Lower leg skin (tissue), 4 donors: ENCODE measurements at regions not wholly inside any gene's neighbourhood (a gene's known extent, or its start where the extent isn't known, plus 50 kb on each side); places are given as distances from the start of the nearest gene placed in this dataset.

Source experiments
- DNase-seq, 2 donors: peaks; one replicate each; pipeline ENCODE4 v3.0.0-alpha.2; 2019; ENCODE audit warnings: low spot score in 2 of 2
- H3K4me3 ChIP-seq: fragments of 200-600 bp; sonication (generic); 2 replicates; pipeline ENCODE4 v1.5.1; 2017; ENCODE audit warnings: mild to moderate bottlenecking, low read depth; ENCODE audit not compliant: poor library complexity, severe bottlenecking
- CTCF ChIP-seq, 3 donors: fragments of 450-650 bp; IDR thresholded peaks; one replicate each; pipeline ENCODE4 v1.5.1; 2016; ENCODE audit warnings: antibody characterized with exemption in 3 of 3, mild to moderate bottlenecking in 3 of 3, moderate library complexity in 2 of 3
- POLR2A ChIP-seq, 2 donors: fragments of 450-650 bp; IDR thresholded peaks; one replicate each; pipeline ENCODE4 v1.6.1; 2016 to 2017; ENCODE audit warnings: antibody characterized with exemption in 2 of 2, mild to moderate bottlenecking in 1 of 2, moderate library complexity in 1 of 2
- WGBS, 2 donors: methylation state at CpG; one replicate each; pipeline ENCODE4 v1.1.5; 2018; 5-methylcytosine and 5-hydroxymethylcytosine counted together
- intact Hi-C: fragments of 100-400 bp; cut with DNase I; formaldehyde crosslinking; loops from one replicate; pipeline ENCODE4 v1.15.0; 2023; ENCODE audit warnings: low total_unique reads

- TF ChIP-seq CTCF (IDR thresholded peaks at IDR 0.05) (no peak), POLR2A (IDR thresholded peaks at IDR 0.05) (no peak)
- 58 to 80% methylated on average over 4 of the region's 4 CpGs for WGBS, 2 donors
- no peak for DNase-seq
- H3K4me3 ChIP-seq: no peak overlapping the region
- intact Hi-C loops: no loop called here
Observed at GRCh38 chr4:34182306-34182705, 2062.0 kb downstream of the ARAP2 start.

- WGBS, 2 donors: 66 to 67% methylated on average over 3 of the region's 3 CpGs
- TF ChIP-seq CTCF (IDR thresholded peaks at IDR 0.05): no peak
- TF ChIP-seq POLR2A (IDR thresholded peaks at IDR 0.05): no peak
- intact Hi-C loops: no loop called here
- no peak for DNase-seq
- no peak overlapping the region for H3K4me3 ChIP-seq
Observed at GRCh38 chr4:34183926-34184325, 2060.4 kb downstream of the ARAP2 start.

GRCh38 chr4:34187056-34187455, 2057.3 kb downstream of the ARAP2 start:
- TF ChIP-seq CTCF (IDR thresholded peaks at IDR 0.05) (no peak), POLR2A (IDR thresholded peaks at IDR 0.05) (no peak)
- intact Hi-C loops: no loop called here
- DNase-seq: no peak
- H3K4me3 ChIP-seq: no peak overlapping the region
- WGBS, 2 donors: 60 to 81% methylated on average over 1 of the region's 1 CpG

GRCh38 chr4:34191443-34191842, 2052.9 kb downstream of the ARAP2 start:
- intact Hi-C loops: no loop called here
- TF ChIP-seq POLR2A (IDR thresholded peaks at IDR 0.05) (no peak), CTCF (IDR thresholded peaks at IDR 0.05) (no peak)
- no peak overlapping the region for H3K4me3 ChIP-seq
- no peak for DNase-seq

GRCh38 chr4:34193451-34194154, 2050.7 kb downstream of the ARAP2 start:
- 43 to 54% methylated on average over 5 of the region's 5 CpGs for WGBS, 2 donors
- intact Hi-C loops: no loop called here
- TF ChIP-seq POLR2A (IDR thresholded peaks at IDR 0.05): no peak
- no peak for TF ChIP-seq CTCF (IDR thresholded peaks at IDR 0.05)
- no peak for DNase-seq
- no peak overlapping the region for H3K4me3 ChIP-seq

GRCh38 chr4:34194585-34194984, 2049.7 kb downstream of the ARAP2 start:
- no peak for TF ChIP-seq CTCF (IDR thresholded peaks at IDR 0.05)
- no peak for TF ChIP-seq POLR2A (IDR thresholded peaks at IDR 0.05)
- 79 to 93% methylated on average over 2 of the region's 2 CpGs for WGBS, 2 donors
- H3K4me3 ChIP-seq: no peak overlapping the region
- intact Hi-C loops: no loop called here
- no peak for DNase-seq
